Uterus (tissue), 3 donors: ENCODE measurements at regions not wholly inside any gene's neighbourhood (a gene's known extent, or its start where the extent isn't known, plus 50 kb on each side); places are given as distances from the start of the nearest gene placed in this dataset.

Experiments used
- DNase-seq, 2 donors: peaks; one replicate each; pipeline ENCODE4 v3.0.0-alpha.2; 2019 to 2020
- H3K27ac ChIP-seq, 2 donors: fragments of 200-600 bp; sonication (generic); 1 replicate in 1 of 2; 2 replicates in 1 of 2; pipeline ENCODE4 v1.5.1; 2016 to 2018
- H3K27me3 ChIP-seq, 2 donors: fragments of 200-600 bp; sonication (generic); one replicate each; pipeline ENCODE4 v1.5.1; 2018 to 2019; ENCODE audit warnings: control low read depth in 1 of 2
- H3K36me3 ChIP-seq, 2 donors: fragments of 200-600 bp; sonication (generic); one replicate each; pipeline ENCODE4 v1.5.1; 2019; ENCODE audit warnings: control low read depth in 1 of 2
- H3K4me1 ChIP-seq, 2 donors: fragments of 200-600 bp; sonication (generic); one replicate each; pipeline ENCODE4 v1.5.1; 2018 to 2019; ENCODE audit warnings: control low read depth in 1 of 2
- H3K4me3 ChIP-seq, 2 donors: fragments of 200-600 bp; sonication (generic); 1 replicate in 1 of 2; 2 replicates in 1 of 2; pipeline ENCODE4 v1.5.1; 2018 to 2019; ENCODE audit warnings: mild to moderate bottlenecking in 1 of 2
- H3K9me3 ChIP-seq, 2 donors: fragments of 200-600 bp; sonication (generic); one replicate each; pipeline ENCODE4 v1.5.1; 2019; ENCODE audit warnings: control low read depth in 1 of 2
- POLR2A ChIP-seq, 2 donors: fragments of 450-650 bp; IDR thresholded peaks; one replicate each; pipeline ENCODE4 v1.6.1; 2016; ENCODE audit warnings: antibody characterized with exemption in 2 of 2, mild to moderate bottlenecking in 1 of 2, moderate library complexity in 1 of 2
- intact Hi-C: fragments of 100-400 bp; cut with DNase I; formaldehyde crosslinking; loops from one replicate; pipeline ENCODE4 v1.15.1; 2023; ENCODE audit warnings: low total_unique reads
- TF ChIP-seq, protein P1 (sequence below), 4 experiments: fragments of 200-600 bp in 2 of 4; fragments of 450-650 bp in 2 of 4; sonication (generic) in 2 of 4; IDR thresholded peaks; one replicate each; pipeline ENCODE4 v1.5.1; 2016 to 2019; ENCODE audit warnings: antibody characterized with exemption in 4 of 4, mild to moderate bottlenecking in 2 of 4, moderate library complexity in 1 of 4
- donor health status: DM: yes; HTN: yes; CAD: no.

- Histone ChIP-seq H3K27ac (no peak overlapping the region), H3K27me3 (peaks cover 0 to 3% of the 10 kb centered on the region in 2 donors), H3K36me3 (no peaks in the 10 kb centered on the region), H3K9me3 (no peaks in the 10 kb centered on the region), H3K4me1 (no peaks in the 10 kb centered on the region), H3K4me3 (no peak overlapping the region)
- no peak for DNase-seq
- intact Hi-C loops: no loop called here
- TF ChIP-seq, protein P1, sequence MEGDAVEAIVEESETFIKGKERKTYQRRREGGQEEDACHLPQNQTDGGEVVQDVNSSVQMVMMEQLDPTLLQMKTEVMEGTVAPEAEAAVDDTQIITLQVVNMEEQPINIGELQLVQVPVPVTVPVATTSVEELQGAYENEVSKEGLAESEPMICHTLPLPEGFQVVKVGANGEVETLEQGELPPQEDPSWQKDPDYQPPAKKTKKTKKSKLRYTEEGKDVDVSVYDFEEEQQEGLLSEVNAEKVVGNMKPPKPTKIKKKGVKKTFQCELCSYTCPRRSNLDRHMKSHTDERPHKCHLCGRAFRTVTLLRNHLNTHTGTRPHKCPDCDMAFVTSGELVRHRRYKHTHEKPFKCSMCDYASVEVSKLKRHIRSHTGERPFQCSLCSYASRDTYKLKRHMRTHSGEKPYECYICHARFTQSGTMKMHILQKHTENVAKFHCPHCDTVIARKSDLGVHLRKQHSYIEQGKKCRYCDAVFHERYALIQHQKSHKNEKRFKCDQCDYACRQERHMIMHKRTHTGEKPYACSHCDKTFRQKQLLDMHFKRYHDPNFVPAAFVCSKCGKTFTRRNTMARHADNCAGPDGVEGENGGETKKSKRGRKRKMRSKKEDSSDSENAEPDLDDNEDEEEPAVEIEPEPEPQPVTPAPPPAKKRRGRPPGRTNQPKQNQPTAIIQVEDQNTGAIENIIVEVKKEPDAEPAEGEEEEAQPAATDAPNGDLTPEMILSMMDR (IDR thresholded peaks at IDR 0.05): no peak
- no peak for TF ChIP-seq POLR2A (IDR thresholded peaks at IDR 0.05)
Observed at GRCh38 chr5:136528481-136529030, 163.2 kb upstream of the TRPC7 start.

DNA sequence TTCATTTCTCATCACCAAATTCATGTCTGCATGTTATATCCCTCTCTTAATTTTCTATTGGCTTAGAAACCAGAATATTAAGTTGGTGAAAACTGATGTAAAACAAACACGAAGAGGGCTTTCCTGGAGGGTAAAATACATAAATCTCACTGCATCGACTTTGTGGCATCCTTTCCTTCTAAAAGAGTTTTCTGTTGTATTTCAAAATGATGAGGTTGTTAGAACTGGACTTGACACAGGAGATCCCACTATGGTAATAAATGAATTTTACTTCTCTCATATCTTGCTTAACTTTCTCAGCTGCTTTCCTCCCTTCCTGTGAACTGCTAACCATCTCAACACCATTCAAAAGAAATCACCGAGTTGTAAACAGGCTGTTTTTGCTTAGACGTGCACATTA is 162.0 kb upstream of the TRPC7 start:
- no peak for DNase-seq
- Histone ChIP-seq H3K4me3 (no peak overlapping the region), H3K36me3 (no peaks in the 10 kb centered on the region), H3K9me3 (no peaks in the 10 kb centered on the region), H3K27me3 (no peaks in the 10 kb centered on the region), H3K27ac (no peak overlapping the region), H3K4me1 (no peaks in the 10 kb centered on the region)
- intact Hi-C loops: no loop called here
- TF ChIP-seq, protein P1 (IDR thresholded peaks at IDR 0.05): no peak
- TF ChIP-seq POLR2A (IDR thresholded peaks at IDR 0.05): no peak

GRCh38 chr5:136526791-136527190 is 161.4 kb upstream of the TRPC7 start:
- Histone ChIP-seq H3K36me3 (no peaks in the 10 kb centered on the region), H3K4me3 (no peak overlapping the region), H3K9me3 (no peaks in the 10 kb centered on the region), H3K27ac (no peak overlapping the region), H3K4me1 (no peaks in the 10 kb centered on the region), H3K27me3 (no peaks in the 10 kb centered on the region)
- intact Hi-C loops: no loop called here
- DNase-seq: no peak
- no peak for TF ChIP-seq POLR2A (IDR thresholded peaks at IDR 0.05)
- TF ChIP-seq, protein P1 (IDR thresholded peaks at IDR 0.05): no peak

DNA sequence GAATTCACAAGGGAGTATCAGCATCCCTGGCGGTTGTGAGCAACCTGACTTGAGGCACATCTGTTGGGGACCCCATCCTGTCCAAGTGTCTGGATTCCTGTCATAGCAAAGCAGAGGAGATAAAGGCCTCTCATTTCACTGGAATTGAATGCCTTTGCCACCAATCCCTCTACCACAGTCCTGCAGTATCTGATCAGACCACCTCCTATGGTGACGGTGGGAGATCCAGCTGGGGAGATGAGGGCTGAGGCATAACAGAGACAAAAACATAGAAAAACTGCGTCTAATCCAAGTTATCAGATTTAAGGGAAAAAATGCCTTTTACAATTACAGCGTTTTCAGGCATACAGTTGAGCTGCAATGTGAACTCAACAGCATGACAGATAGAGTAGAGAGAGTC is 160.7 kb upstream of the TRPC7 start:
- no peaks in the 10 kb centered on the region for H3K4me1 ChIP-seq

DNA sequence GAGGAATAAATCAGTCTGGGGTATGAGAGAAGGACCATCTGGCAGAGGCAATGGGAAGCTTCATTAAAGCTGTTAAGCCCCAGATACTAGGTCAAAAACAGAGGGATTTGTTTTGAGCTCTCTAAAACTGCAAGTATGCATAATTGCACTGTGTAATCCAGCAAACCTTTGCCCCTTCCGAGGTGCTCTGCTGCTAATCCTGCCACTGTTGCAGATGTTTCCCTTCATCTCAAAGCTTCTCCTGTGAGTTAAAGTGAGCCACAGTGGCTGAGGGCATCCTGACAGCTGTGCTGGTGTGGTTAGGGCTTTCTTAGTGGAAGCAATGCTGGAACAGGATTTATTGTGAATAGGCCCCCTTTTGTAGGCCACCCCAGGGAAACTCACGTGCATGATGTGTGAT is 160.3 kb upstream of the TRPC7 start:
- no peak for DNase-seq
- intact Hi-C loops: no loop called here
- Histone ChIP-seq H3K36me3 (no peaks in the 10 kb centered on the region), H3K27me3 (no peaks in the 10 kb centered on the region), H3K4me3 (no peak overlapping the region), H3K27ac (no peak overlapping the region), H3K4me1 (no peaks in the 10 kb centered on the region), H3K9me3 (no peaks in the 10 kb centered on the region)
- TF ChIP-seq, protein P1 (IDR thresholded peaks at IDR 0.05): no peak
- no peak for TF ChIP-seq POLR2A (IDR thresholded peaks at IDR 0.05)

More for the DNA sequence above, 160.7 kb upstream of the TRPC7 start:
- H3K36me3 ChIP-seq: no peaks in the 10 kb centered on the region
- H3K9me3 ChIP-seq: no peaks in the 10 kb centered on the region
- intact Hi-C loops: no loop called here
- no peaks in the 10 kb centered on the region for H3K27me3 ChIP-seq
- no peak for DNase-seq
- no peak for TF ChIP-seq POLR2A (IDR thresholded peaks at IDR 0.05)
- TF ChIP-seq, protein P1 (IDR thresholded peaks at IDR 0.05): no peak
- no peak overlapping the region for H3K4me3 ChIP-seq
- H3K27ac ChIP-seq: no peak overlapping the region
